ELF-1 (cell line): ENCODE measurements at regions not wholly inside any gene's neighbourhood (a gene's known extent, or its start where the extent isn't known, plus 50 kb on each side); places are given as distances from the start of the nearest gene placed in this dataset.
"Not testable (repeated sequence)": the region's sequence is repeated elsewhere in the genome, so short reads cannot be mapped to it uniquely, and the experiment has no call there.

Source experiments
- DNase-seq: peaks from one replicate; pipeline ENCODE4 v3.0.0-alpha.2; 2016; ENCODE audit warnings: low read depth, low spot score

DNA sequence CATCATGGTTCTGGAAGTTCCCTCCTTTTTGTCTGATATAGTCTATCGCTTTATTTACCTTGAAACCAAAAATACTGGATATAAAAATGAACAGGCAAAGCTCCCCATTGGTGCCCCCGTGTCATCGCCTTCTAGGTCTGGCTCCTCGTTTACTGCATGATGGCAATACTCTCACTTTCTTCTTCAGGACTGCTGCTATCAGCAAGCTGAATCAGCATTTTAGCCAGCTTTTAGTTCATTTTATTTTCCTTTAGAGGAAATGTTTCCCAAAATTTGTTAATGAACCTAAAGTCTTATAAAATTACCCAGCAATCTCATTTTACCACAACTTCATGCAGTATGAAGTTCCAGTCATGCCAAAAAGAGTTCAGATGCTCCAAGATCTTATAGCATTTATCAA lies 80.5 kb downstream of the ZIC3 start:
- no peak for DNase-seq

DNA sequence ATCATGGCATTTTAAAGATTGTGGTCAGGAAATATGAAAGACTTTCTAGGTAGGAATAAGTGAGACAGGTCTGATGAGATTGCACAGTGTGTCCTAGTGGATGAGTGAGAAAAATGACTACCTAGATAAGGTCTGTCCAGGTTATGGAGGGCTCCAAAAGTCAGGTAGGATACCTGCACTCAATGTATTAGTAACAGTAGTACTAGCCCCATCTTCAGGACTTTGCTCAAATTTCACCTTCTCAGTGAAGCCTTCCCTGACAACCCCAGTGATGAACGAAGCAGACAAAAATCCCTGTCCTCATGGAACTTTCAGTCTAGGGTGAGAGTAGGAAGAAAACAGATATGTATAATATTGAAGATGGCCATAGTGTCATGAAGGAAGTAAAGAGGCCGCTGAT lies 85.7 kb downstream of the ZIC3 start:
- DNase-seq: no peak

DNA sequence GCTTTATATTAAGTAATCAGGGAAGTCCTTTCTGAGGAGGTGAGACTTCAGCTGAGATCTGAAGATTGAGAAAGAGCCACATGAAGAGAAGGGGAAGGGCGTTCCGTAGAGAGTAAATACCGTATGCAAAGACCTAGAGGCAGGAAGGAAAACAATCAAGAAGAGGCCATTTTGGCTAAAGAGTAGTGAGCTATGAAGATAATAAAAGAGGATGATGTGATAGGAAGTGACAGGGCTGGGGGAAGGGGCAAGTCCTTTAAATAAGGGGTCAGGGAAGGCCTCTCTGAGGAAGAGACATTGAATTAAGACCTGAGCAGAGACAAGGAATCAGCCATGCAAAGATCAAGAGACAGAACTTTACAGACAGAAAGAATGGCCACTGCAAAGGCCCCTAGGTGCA lies 86.2 kb downstream of the ZIC3 start:
- no peak for DNase-seq

DNA sequence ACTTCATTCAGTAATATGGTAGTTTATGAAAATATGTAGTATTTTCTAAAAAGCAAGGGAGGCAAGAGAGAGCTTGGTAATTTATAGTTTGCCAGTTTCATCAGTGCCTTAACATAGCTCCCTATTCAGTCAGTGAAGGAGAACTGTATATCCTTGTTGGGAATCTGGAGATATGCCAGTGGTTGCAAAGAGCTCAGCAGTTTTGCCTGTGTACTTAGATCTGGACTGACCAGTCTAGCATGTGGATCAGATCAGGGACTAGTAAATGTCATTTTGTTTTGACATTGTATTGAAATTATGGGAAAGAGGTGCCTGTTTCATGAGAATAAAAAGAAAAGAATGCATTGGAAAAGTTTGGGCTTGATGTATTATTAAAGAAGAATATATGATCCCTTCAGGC lies 88.6 kb downstream of the ZIC3 start:
- DNase-seq: no peak

DNA sequence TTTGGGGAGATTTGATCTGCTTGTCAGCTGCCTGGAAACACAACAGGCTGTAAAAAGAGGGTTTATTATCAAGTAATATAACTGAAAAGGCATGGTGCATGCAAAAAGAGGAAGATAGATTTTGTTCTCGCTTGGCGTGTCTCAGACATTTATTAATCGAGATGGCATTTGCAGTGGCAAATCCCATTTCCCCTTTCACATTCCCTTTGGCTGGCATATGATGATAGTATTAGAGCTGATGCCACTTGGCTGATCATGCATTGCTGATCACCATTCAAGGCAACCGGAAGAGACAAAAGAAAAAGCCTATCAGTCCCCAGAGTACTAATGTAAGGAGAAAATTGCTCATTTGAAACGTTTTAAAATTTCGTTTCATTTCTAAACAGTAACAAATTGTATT lies 101.8 kb downstream of the ZIC3 start:
- DNase-seq: no peak

DNA sequence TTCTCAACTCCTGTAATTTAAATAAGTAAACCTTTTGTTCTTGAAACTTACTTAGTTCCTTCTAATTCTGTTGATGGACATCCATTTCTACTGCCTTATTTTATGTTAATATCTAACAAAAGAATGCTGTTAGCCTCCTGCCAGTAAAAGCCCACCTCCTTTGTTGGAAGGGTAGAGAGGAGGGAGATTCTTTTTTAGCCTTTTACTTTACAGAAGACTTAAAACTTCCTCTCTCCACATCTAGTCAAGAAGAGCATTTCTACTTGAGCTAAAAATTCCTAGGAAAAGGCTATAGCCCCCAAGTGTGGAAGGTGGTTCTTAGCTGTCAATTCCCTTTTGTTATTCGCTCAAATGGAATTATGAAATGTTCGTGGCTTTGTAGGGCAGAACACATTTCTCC lies 118.7 kb downstream of the ZIC3 start:
- DNase-seq: no peak

DNA sequence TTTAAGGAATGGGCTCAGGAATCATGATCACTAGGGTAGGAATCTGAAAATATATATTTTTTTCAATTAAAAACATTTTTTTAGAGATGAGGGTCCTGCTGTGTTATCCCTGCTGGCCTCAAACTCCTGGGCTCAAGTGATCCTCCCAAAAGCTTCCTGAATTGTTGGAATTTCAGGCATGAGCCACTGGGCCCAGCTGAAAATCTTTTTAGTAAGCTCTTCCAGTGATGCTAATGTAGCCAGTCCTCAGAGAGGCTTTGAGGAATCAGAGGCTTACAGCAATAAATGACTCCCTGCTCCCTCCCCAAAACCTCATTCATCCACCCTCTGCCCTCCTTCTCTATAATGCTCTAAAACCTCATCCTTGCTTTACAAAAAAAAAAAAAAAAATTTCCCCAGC lies 129.5 kb downstream of the ZIC3 start:
- peak; percentile 14 for DNase-seq

DNA sequence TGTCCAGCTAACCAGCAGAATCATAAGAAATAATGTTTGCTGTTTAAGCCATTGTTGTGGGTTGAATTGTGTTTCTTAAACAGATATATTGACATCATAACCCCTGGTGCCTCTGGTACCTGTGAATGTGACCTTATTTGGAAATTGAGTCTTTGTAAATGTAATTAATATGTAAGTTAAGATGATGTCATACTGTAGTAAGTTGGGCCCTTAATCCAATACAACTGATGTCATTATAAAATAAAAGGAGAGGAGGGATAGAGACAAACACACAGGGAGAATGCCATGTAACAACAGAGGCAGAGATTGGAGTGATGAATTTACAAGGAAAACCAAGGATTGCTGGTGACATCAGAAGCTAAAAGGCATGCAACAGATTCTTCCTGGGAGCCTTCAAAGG lies 141.4 kb downstream of the ZIC3 start:
- DNase-seq: no peak

DNA sequence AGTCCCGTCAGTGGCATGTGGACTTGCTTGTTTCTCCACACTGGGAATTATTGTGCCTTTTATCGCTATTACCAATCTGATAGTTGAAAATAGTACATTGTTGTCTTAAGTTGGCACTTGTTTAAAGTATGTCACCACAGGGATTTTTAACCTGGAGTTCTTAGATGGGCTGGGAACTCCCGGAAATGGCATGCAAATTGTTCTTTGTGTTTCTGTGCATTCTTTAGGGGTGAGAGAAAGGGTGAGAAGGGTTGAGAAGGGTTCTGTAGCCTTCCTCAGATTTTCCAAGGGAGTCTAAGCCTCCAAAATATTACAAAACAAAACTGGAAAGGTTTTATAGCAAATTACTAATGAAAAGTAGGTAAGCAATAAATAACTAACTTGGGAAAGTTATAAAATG lies 176.9 kb downstream of the ZIC3 start:
- peak; percentile 46 for DNase-seq

DNA sequence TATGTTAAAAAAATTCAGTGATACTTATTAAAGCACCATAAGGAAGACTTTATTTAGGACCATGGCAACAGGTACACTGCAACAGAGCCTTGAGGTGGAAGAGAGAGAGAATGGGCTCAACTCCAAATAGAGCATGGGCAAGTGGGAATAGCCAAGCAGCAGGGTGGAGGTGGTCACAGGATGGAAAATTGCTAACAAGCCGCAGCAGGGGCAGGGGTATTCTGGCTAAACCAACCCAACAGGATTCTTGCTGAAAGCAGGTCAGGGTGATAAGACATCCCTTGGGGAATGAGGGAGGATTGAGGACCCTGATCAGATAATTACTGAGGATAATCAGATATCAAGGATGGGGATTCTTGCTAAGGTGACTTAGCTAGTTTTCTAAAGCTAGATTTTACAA lies 177.5 kb downstream of the ZIC3 start:
- peak; percentile 50 for DNase-seq

DNA sequence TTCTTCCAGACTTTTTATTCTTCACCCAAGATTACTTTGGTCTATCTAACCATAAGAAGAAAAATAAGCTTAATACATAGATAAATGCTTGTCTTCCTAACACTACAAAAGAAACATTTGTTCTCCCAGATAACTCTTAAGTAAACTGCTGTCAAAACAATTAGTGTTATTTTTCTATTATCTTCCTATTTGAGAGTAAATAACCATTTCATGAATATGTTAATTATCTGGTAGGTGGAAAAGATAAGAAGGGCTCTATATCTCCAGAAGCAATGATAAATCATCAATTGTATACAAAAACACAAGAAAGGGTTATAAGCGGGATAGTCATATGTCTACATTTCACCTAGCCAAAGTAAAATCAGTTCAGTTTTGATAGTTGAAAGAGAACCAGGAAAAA lies 180.4 kb downstream of the ZIC3 start:
- DNase-seq: no peak

DNA sequence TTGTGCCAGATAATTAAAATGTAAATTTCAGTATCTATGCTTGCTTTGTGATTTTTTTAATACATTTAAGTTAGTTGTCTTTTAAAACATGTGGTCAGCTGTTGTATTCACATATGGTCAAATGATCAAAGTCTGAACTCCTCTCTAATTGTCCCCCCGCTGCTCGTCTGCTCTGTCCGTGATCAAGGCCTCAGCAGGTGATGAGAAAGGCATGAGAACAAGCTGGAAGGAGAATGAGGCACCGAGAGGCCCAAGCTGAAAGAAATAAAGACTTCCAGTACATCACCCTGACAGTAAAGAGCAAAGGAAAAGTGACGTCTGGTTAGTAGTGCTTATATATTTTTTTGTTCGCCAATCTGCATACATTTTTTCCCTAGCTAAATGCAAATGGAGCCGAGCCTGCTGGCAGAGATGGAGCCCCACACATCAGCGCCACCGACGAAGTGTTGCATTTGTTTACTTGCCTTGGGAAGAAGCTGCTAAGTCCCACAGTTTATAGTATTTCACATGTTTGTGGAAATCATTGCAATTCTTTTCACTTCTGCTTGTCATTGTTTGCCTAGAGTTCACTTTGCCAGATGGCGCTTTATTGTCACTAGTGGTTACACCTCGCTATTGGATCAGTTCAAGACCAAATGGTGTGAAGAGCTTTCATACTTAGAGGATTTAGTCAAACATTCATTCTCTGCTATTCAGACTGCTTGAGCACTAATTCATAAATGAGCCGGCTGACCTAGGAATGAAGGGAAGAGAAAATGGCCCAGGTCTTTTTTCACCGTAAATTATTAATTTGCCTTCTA lies 181.5 kb downstream of the ZIC3 start:
- peak; percentile 72 for DNase-seq

DNA sequence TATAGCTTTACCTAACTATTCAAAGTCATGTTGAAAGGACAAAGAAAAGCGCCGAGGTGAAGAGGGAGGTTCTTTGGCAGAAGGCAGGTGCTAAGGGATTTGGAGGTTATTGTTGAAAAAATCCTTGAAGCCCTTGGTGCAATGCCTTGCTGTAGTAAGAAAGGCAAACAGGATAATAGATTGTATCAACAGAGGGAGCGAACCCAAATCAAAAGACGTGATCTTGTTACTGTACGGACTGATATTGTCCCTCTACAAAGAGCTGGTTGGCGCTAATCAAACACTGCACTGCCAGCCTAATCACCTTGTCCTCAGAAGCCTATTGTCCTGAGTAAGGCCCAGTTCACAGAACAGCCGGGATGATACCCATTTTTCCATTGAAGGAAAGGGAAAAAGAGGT lies 182.9 kb downstream of the ZIC3 start:
- DNase-seq: no peak

DNA sequence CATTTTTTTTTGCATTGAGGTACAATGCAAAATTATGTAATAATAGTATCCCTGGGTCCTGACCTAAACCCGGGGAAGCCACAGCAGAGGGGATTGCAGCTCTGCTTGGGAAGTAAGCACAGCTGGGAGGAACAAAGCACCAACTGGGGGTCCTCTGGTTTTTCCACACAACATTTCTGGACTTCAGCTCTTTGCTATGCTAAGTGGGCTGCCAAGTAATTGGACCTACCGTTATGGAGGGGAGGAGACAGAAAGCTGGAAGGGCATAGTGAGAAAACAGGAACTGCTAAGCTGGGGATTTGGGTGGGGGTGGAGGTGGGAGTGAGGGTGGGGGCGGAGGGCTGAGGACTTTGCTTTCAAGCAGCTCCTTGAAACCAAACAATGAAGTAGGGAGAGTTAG lies 183.3 kb downstream of the ZIC3 start:
- peak; percentile 45 for DNase-seq

DNA sequence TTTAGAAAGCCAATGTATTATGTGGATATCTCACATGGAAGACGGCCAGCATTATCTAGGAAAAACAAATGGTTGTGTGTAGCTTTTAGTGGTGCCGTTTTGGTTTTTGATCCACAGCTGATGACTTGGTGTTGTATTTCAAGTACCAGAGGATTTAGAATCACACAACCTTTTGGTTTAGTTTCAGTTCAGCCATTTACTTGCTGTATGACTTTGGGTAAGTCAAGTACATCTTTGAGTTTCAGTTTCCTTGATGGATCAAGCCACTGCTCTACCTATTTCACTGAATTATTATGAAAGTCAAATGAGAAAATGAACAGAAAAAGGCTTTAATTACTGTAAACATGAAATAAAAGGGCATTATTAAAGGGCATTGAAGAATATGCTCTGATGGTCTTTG lies 205.6 kb downstream of the ZIC3 start:
- no peak for DNase-seq

DNA sequence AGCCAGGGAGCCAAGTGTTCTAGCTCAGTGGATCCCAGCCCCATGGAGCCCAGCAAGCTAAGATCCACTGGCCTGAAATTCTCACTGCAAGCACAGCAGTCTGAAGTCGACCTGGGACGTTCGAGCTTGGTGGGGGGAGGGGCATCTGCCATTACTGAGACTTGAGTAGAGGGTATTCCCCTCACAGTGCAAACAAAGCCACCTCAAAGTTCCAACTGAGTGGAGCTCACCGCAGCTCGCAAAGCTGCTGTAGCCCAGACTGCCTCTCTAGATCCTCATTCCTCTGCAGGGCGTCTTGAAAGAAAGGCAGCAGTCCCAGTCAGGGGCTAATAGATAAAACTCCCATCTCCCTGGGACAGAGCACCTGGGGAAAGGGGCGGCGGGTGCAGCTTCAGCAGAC lies 226.3 kb downstream of the ZIC3 start:
- DNase-seq: peak; percentile 60

DNA sequence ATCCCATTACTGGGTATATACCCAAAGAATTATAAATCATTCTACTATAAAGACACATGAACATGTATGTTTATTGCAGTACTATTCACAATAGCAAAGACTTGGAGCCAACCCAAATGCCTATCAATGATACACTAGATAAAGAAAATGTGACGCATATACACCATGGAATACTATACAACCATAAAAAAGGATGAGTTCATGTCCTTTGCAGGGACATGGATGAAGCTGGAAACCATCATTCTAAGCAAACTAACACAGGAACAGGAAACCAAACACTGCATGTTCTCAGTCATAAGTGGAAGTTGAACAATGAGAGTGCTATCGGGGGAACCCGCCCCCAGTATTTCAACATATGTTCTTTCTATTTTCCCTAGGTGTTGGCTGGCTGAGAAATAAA lies 232.0 kb downstream of the ZIC3 start:
- DNase-seq: not testable (repeated sequence)

DNA sequence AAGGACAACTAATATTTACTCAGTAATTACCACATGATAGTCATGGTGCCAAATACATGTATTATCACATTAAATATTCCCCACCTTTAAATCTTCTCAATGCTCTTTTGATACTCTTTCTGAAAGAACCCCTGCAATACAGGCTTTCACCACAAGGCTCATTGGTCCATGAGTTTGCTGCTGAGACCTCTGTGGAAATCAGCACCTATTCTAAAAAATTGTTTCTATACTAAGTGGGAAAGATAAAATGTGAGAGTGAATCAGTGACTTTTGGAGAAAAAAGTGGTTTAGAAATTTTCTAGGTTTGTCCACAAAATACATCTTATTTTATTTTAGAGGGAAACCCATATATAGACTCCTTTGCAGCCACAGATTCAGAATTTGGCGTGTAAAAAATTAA lies 257.3 kb downstream of the ZIC3 start:
- DNase-seq: no peak

DNA sequence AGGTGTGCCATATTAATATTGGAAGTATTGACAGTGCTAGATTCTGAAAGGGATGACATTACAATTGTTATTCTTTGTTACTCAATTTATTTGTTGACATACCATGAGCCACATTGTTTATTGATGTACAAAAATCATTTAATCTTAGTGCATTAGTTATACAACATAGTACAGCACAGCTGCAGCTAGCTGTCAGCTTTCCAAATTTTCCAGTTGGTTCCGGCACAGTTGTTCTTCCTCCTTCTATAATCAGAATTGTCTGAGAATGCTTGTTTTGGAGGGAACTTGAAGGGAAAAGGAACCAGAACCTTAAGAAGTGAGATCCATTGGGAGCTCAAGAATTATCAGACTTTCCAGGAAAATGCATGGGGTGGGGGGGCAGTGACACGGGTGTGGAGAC lies 281.4 kb downstream of the ZIC3 start:
- no peak for DNase-seq

DNA sequence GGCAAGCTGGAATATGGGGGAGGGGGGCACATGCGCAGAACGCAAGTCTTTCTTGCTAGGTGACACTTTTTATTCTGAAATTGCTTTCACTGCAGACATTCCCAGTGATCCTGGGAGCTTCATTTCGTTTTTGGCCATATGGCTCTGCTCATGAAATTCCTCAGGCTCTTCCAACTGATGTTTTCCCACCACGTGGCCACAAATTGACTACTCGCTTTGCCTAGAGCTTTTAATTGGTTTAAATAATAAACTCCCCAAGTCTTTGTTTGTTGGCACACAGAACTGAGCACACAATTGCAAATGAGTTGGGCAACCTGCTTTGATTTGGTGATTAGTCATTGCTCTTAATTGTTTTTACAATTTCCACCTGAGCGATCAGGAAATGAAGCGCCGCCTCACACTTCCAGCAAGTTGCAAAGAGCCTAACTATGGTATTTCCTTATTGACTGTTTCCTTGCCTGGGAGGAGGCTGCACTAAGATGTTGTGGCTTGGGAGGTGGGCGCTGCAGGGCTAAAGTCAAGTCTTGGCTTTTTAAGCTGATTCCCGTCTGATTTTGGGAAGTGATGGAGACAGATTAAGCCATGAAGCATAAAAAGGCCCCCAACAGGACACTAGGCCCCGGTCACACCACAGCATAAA lies 282.5 kb downstream of the ZIC3 start:
- peak; percentile 53 for DNase-seq

DNA sequence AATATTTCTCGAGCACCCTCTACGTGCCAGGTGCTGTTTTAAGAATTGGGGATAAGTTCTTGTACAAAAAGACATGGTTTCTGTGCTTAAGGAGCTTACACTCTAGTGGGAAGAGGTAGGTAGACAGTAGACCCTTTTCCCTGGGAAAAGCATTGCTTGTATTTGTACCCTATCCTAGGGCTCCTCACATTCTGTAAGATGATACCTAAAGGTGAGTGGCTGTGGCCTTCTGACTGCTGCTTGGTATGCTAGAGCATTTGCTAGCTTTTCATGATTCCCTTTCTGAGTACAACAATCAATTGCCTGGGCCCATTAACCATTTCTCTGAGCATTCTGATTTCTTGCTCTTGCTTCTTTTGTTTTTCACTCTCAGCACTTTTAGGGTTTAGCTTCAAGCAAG lies 286.6 kb downstream of the ZIC3 start:
- DNase-seq: no peak

DNA sequence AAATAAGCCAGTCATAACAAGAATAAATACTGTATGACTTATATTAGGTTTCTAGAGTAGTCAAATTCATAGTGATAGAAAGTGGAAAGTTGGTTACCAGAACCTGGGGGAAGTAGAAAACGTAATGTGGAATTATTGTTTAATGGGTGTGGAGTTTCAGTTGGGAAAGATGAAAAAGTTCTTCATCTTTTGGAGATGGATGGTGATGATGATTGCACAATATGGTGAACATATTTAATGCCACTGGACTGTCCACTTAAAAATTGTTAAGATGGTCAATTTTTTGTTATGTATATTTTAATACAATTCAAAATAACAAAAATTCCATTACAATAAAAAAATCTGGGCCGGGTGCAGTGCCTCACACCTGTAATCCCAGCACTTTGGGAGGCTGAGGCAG lies 289.6 kb downstream of the ZIC3 start:
- DNase-seq: no peak

DNA sequence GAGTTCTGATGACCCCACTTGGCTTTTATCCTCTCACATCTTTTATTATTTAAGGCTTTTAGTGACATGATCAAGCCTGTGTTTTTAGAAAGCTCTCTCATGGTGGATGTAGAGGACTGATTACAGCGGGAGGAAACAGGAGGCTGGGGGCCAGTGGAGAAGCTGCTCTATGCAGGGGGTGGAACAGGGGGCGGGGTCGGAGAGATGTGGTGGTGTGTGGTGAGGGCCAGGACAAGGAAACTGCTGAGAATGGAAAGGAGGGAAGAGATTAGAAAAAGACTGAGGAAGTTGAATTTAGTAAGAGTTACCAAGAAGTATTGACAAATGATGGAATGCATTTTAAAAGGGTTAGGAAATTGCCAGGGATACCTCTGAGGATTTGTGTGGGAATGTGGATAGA lies 292.2 kb downstream of the ZIC3 start:
- no peak for DNase-seq

DNA sequence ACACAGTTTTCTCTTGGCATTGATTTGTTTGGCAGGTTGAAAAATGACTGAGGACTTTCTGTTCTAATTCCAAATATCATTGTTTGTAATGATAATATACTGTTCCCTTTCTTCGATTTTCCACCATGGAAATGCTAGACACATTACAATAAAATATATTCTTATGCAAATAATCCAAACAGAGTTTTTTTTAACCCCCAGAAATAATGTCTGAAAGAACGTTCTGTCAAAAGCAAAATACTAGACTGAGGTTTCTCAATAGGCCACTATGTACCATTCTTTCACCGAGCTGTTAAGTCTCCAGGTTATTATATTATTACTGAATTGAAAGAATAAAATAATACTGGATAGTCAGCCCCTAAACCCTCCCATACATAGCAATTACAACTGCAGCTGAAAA lies 312.5 kb downstream of the ZIC3 start:
- no peak for DNase-seq
